ENCODE measurements at regions not wholly inside any gene's neighbourhood (a gene's known extent, or its start where the extent isn't known, plus 50 kb on each side); places are given as distances from the start of the nearest gene placed in this dataset.

DNA sequence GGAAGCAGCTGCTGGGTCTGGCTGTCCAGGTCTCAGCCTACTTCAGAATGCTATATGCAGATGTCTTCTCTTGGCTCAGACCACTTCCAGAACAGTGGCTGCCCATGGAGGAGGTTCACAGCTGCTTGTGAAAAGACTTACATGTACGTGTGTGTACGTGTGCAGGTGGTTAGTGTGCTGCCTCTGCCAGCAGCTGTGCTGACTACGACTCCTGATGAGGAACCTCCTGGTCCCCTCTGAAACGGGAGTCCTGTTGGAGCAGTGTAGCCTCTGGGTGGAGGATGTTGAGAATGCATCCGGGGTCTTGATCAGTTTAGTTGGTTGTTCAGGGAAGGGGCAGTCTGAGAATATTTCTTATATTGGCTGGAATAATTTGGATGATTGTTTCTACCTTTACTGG is 155.9 kb upstream of the WDR1 start:
- TF ChIP-seq POLR2AphosphoS5 (IDR thresholded peaks at IDR 0.05; ENCODE audit: insufficient read depth in 1 of 2, low read depth in 1 of 2), result no peak
- TF ChIP-seq POLR2A (IDR thresholded peaks at IDR 0.05), result no peak
- no peak for TF ChIP-seq CTCF (IDR thresholded peaks at IDR 0.05)
- Histone ChIP-seq H3K27ac (no peak overlapping the region), H3K27me3 (no peaks in the 10 kb centered on the region), H3K9me3 (no peaks in the 10 kb centered on the region), H3K4me1 (no peaks in the 10 kb centered on the region), H3K36me3 (no peaks in the 10 kb centered on the region), H3K4me3 (no peak overlapping the region)
- no peak for DNase-seq (ENCODE audit: extremely low spot score in 2 of 2)
- intact Hi-C loops (cut with DNase I), result no loop called here

DNA sequence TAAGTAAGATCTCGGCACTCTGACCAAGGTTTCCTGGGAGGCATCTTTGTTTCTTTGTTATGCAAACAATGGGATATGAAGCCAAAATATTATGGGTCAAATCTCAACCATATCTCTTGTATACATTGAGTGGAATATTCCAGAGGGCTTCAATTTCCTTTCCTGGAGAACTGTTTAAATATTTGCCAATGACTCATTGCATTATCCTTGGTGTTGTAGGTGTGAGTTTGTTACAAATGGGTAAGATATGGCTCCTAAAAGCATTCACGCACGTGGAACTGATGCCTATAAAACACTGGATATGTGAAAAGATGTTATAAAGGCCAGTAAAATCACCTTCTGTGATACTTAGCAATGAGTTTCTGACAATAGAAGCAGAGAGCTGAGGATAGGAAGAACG is 150.5 kb upstream of the WDR1 start:
- no peaks in the 10 kb centered on the region for H3K27me3 ChIP-seq
- TF ChIP-seq POLR2AphosphoS5 (IDR thresholded peaks at IDR 0.05; ENCODE audit: insufficient read depth in 1 of 2, low read depth in 1 of 2) (no peak), CTCF (IDR thresholded peaks at IDR 0.05) (no peak), POLR2A (IDR thresholded peaks at IDR 0.05) (no peak)
- no peaks in the 10 kb centered on the region for H3K36me3 ChIP-seq
- no peak overlapping the region for H3K27ac ChIP-seq
- H3K9me3 ChIP-seq, result no peaks in the 10 kb centered on the region
- no peak for DNase-seq (ENCODE audit: extremely low spot score in 2 of 2)
- no peak overlapping the region for H3K4me3 ChIP-seq
- no peaks in the 10 kb centered on the region for H3K4me1 ChIP-seq
- intact Hi-C loops (cut with DNase I), result no loop called here

- DNase-seq (ENCODE audit: extremely low spot score in 2 of 2), result no peak
- no peak overlapping the region for H3K27ac ChIP-seq
- H3K9me3 ChIP-seq, result no peaks in the 10 kb centered on the region
- intact Hi-C loops (cut with DNase I), result no loop called here
- no peaks in the 10 kb centered on the region for H3K27me3 ChIP-seq
- H3K4me3 ChIP-seq, result no peak overlapping the region
- H3K36me3 ChIP-seq, result no peaks in the 10 kb centered on the region
- H3K4me1 ChIP-seq, result no peaks in the 10 kb centered on the region
- TF ChIP-seq CTCF (IDR thresholded peaks at IDR 0.05) (no peak), POLR2A (IDR thresholded peaks at IDR 0.05) (no peak), POLR2AphosphoS5 (IDR thresholded peaks at IDR 0.05; ENCODE audit: insufficient read depth in 1 of 2, low read depth in 1 of 2) (no peak)
These were observed 144.2 kb upstream of the WDR1 start for GRCh38 chr4:10260777-10261176.

GRCh38 chr4:10259976-10260375 is 143.4 kb upstream of the WDR1 start:
- Histone ChIP-seq H3K9me3 (no peaks in the 10 kb centered on the region), H3K4me1 (no peaks in the 10 kb centered on the region), H3K4me3 (no peak overlapping the region), H3K27ac (no peak overlapping the region), H3K27me3 (no peaks in the 10 kb centered on the region), H3K36me3 (no peaks in the 10 kb centered on the region)
- no peak for TF ChIP-seq CTCF (IDR thresholded peaks at IDR 0.05)
- intact Hi-C loops (cut with DNase I), result no loop called here
- no peak for DNase-seq (ENCODE audit: extremely low spot score in 2 of 2)

- no peaks in the 10 kb centered on the region for H3K27me3 ChIP-seq
- H3K27ac ChIP-seq, result no peak overlapping the region
- no peaks in the 10 kb centered on the region for H3K9me3 ChIP-seq
- H3K4me1 ChIP-seq, result no peaks in the 10 kb centered on the region
- H3K36me3 ChIP-seq, result no peaks in the 10 kb centered on the region
- TF ChIP-seq POLR2A (IDR thresholded peaks at IDR 0.05) (no peak), CTCF (IDR thresholded peaks at IDR 0.05) (no peak), POLR2AphosphoS5 (IDR thresholded peaks at IDR 0.05; ENCODE audit: insufficient read depth in 1 of 2, low read depth in 1 of 2) (no peak)
- intact Hi-C loops (cut with DNase I), result no loop called here
- DNase-seq (ENCODE audit: extremely low spot score in 2 of 2), result no peak
- H3K4me3 ChIP-seq, result no peak overlapping the region
These were observed 139.6 kb upstream of the WDR1 start for GRCh38 chr4:10256203-10256602.

Measured in vagina (tissue), 2 donors.